ENCODE measurements at regions not wholly inside any gene's neighbourhood (a gene's known extent, or its start where the extent isn't known, plus 50 kb on each side); places are given as distances from the start of the nearest gene placed in this dataset.

- DNase-seq = no peak
These were observed 224.7 kb upstream of the GBE1 start for GRCh38 chr3:81985996-81986723.

- DNase-seq = no peak
These were observed 221.9 kb upstream of the GBE1 start for GRCh38 chr3:81983382-81983781.

- no peak for DNase-seq
These were observed 219.4 kb upstream of the GBE1 start for GRCh38 chr3:81980596-81981494.

- no peak for DNase-seq
These were observed 213.3 kb upstream of the GBE1 start for GRCh38 chr3:81974751-81975150.

GRCh38 chr3:81968658-81969057 is 207.2 kb upstream of the GBE1 start:
- no peak for DNase-seq

GRCh38 chr3:81967393-81967792 is 205.9 kb upstream of the GBE1 start:
- no peak for DNase-seq

GRCh38 chr3:81965696-81966095 is 204.3 kb upstream of the GBE1 start:
- no peak for DNase-seq

GRCh38 chr3:81962396-81962795 is 201.0 kb upstream of the GBE1 start:
- DNase-seq = no peak

- DNase-seq = no peak
These were observed 197.7 kb upstream of the GBE1 start for GRCh38 chr3:81958972-81959640.

- no peak for DNase-seq
These were observed 194.4 kb upstream of the GBE1 start for GRCh38 chr3:81955878-81956277.

- no peak for DNase-seq
These were observed 191.7 kb upstream of the GBE1 start for GRCh38 chr3:81953111-81953510.

- no peak for DNase-seq
These were observed 190.7 kb upstream of the GBE1 start for GRCh38 chr3:81952141-81952540.

GRCh38 chr3:81951636-81952035 is 190.2 kb upstream of the GBE1 start:
- DNase-seq = no peak

- no peak for DNase-seq
These were observed 189.7 kb upstream of the GBE1 start for GRCh38 chr3:81951106-81951505.

GRCh38 chr3:81947359-81947758 is 185.9 kb upstream of the GBE1 start:
- DNase-seq = no peak

- DNase-seq = no peak
These were observed 177.2 kb upstream of the GBE1 start for GRCh38 chr3:81938681-81939080.

GRCh38 chr3:81936817-81937216 is 175.4 kb upstream of the GBE1 start:
- DNase-seq = peak in 1 of 56 donors; percentile 1

- no peak for DNase-seq
These were observed 171.2 kb upstream of the GBE1 start for GRCh38 chr3:81932681-81933080.

- DNase-seq = no peak
These were observed 170.1 kb upstream of the GBE1 start for GRCh38 chr3:81931265-81932251.

GRCh38 chr3:81929697-81930096 is 168.3 kb upstream of the GBE1 start:
- no peak for DNase-seq

GRCh38 chr3:81927811-81928210 is 166.4 kb upstream of the GBE1 start:
- DNase-seq = no peak

Data from nucleus accumbens (tissue), 56 donors.